H1 (cell line): ENCODE measurements at regions not wholly inside any gene's neighbourhood (a gene's known extent, or its start where the extent isn't known, plus 50 kb on each side); places are given as distances from the start of the nearest gene placed in this dataset.

Experiments used
- CTCF ChIA-PET: fragments of 300-600 bp; sonication (Branson Sonifier 250); formaldehyde crosslinking; loops from one replicate; lab custom pipeline; 2021; ENCODE audit not compliant: partially characterized antibody; lab: Charles Lee
- POLR2A ChIA-PET: fragments of 300-600 bp; sonication (Branson Sonifier 250); formaldehyde crosslinking; loops from one replicate; lab custom pipeline; 2021; ENCODE audit warnings: inconsistent platforms; ENCODE audit not compliant: partially characterized antibody; lab: Charles Lee
- DNase-seq, 2 experiments: peaks; one replicate each; pipeline versions ENCODE4 v3.0.0 to v3.0.0-alpha.2; 2010 to 2022; ENCODE audit warnings: low spot score in 2 of 2, low read depth in 1 of 2, mixed read lengths in 1 of 2
- FAIRE-seq: peaks from 2 replicates; lab custom pipeline; 2011; peaks lifted over from hg19 to GRCh38; lab: Jason Lieb, UNC
- H2AFZ ChIP-seq: 2 replicates; pipeline ENCODE4 v1.8.1; 2012; ENCODE audit warnings: low read length, inconsistent platforms
- H2AK5ac ChIP-seq: 2 replicates; pipeline ENCODE4 v1.6.1; 2013; ENCODE audit warnings: low read depth, low read length
- H2BK120ac ChIP-seq: replicated peaks from 2 replicates; pipeline ENCODE3; 2013; ENCODE audit warnings: low read depth, low read length, inconsistent platforms
- H2BK12ac ChIP-seq: 2 replicates; pipeline ENCODE4 v1.6.1; 2013; ENCODE audit warnings: low read depth, low read length
- H2BK15ac ChIP-seq: 2 replicates; pipeline ENCODE4 v1.6.1; 2013; ENCODE audit warnings: low read length
- H2BK20ac ChIP-seq: 2 replicates; pipeline ENCODE4 v1.6.1; 2013; ENCODE audit warnings: low read length
- H2BK5ac ChIP-seq: 2 replicates; pipeline ENCODE4 v1.6.1; 2013; ENCODE audit warnings: low read depth, low read length
- H3K14ac ChIP-seq: 2 replicates; pipeline ENCODE4 v1.6.1; 2013; ENCODE audit warnings: inconsistent platforms; ENCODE audit not compliant: insufficient read length
- H3K18ac ChIP-seq: 2 replicates; pipeline ENCODE4 v1.6.1; 2013; ENCODE audit warnings: low read length; ENCODE audit errors: extremely low read depth
- H3K23ac ChIP-seq: 2 replicates; pipeline ENCODE4 v1.6.1; 2013; ENCODE audit warnings: inconsistent platforms; ENCODE audit not compliant: insufficient read length
- H3K23me2 ChIP-seq: 2 replicates; pipeline ENCODE4 v1.6.1; 2013; ENCODE audit warnings: low read depth, low read length
- H3K27ac ChIP-seq: 2 replicates; pipeline ENCODE4 v1.6.1; 2011; ENCODE audit warnings: low read depth, low read length, inconsistent platforms
- H3K27me3 ChIP-seq, 4 experiments: replicated peaks in 1 of 4; 1 replicate in 1 of 4; 2 replicates in 3 of 4; pipeline versions ENCODE4 v1.6.1 to v1.8.1; 2011 to 2013; ENCODE audit warnings: low read length in 3 of 4, mild to moderate bottlenecking in 3 of 4, inconsistent platforms in 2 of 4, mixed read lengths in 2 of 4, moderate library complexity in 1 of 4; ENCODE audit not compliant: control insufficient read depth in 3 of 4, insufficient read depth in 3 of 4; ENCODE audit errors: extremely low read depth in 1 of 4
- H3K36me3 ChIP-seq, 4 experiments: 2 replicates each; pipeline versions ENCODE4 v1.6.1 to v1.8.1; 2011 to 2013; ENCODE audit warnings: mild to moderate bottlenecking in 4 of 4, low read length in 3 of 4, moderate library complexity in 2 of 4, control low read depth in 1 of 4, inconsistent platforms in 1 of 4; ENCODE audit not compliant: insufficient read depth in 4 of 4, control insufficient read depth in 2 of 4
- H3K4ac ChIP-seq: replicated peaks from 2 replicates; pipeline ENCODE3; 2013; ENCODE audit warnings: low read length, low read depth, mixed read lengths, inconsistent platforms; ENCODE audit not compliant: insufficient read length
- H3K4me1 ChIP-seq, 4 experiments: replicated peaks in 1 of 4; 1 replicate in 1 of 4; 2 replicates in 3 of 4; pipeline versions ENCODE4 v1.6.1 to v1.8.1; 2011 to 2013; ENCODE audit warnings: low read length in 3 of 4, inconsistent platforms in 2 of 4, mixed read lengths in 1 of 4; ENCODE audit not compliant: insufficient read depth in 4 of 4, control insufficient read depth in 3 of 4
- H3K4me2 ChIP-seq, 2 experiments: 2 replicates each; pipeline versions ENCODE4 v1.6.1 to v1.8.1; 2011 to 2013; ENCODE audit warnings: low read depth in 2 of 2, low read length in 2 of 2, control low read depth in 1 of 2, inconsistent platforms in 1 of 2, mild to moderate bottlenecking in 1 of 2; ENCODE audit not compliant: insufficient read depth in 1 of 2
- H3K4me3 ChIP-seq, 4 experiments: fragments of 200-600, 300-600 bp in 1 of 4; sonication (generic), shearing (Covaris generic), sonication (Bioruptor Twin) in 1 of 4; 2 replicates each; pipeline versions ENCODE4 v1.5.1 to v1.8.1; 2011 to 2016; ENCODE audit warnings: low read length in 4 of 4, low read depth in 3 of 4, control low read depth in 2 of 4, inconsistent platforms in 2 of 4, mild to moderate bottlenecking in 2 of 4, mixed read lengths in 1 of 4, moderate library complexity in 1 of 4; ENCODE audit not compliant: insufficient read depth in 2 of 4; ENCODE audit errors: extremely low read depth in 1 of 4
- H3K56ac ChIP-seq: replicated peaks from 2 replicates; pipeline ENCODE3; 2013; ENCODE audit warnings: low read depth, mild to moderate bottlenecking, mixed read lengths, low read length, inconsistent platforms; ENCODE audit not compliant: insufficient read length
- H3K79me1 ChIP-seq: 2 replicates; pipeline ENCODE4 v1.6.1; 2013; ENCODE audit warnings: low read depth, low read length, control low read depth
- H3K79me2 ChIP-seq, 2 experiments: 2 replicates each; pipeline versions ENCODE4 v1.6.1 to v1.8.1; 2012 to 2013; ENCODE audit warnings: low read length in 2 of 2, mild to moderate bottlenecking in 2 of 2, inconsistent platforms in 1 of 2; ENCODE audit not compliant: insufficient read depth in 2 of 2, control insufficient read depth in 1 of 2
- H3K9ac ChIP-seq, 4 experiments: replicated peaks in 1 of 4; 1 replicate in 1 of 4; 2 replicates in 3 of 4; pipeline versions ENCODE4 v1.6.1 to v1.8.1; 2011 to 2013; ENCODE audit warnings: low read depth in 3 of 4, low read length in 3 of 4, control low read depth in 2 of 4, mild to moderate bottlenecking in 2 of 4, moderate library complexity in 2 of 4, inconsistent platforms in 1 of 4; ENCODE audit errors: extremely low read depth in 1 of 4
- H3K9me3 ChIP-seq, 2 experiments: 2 replicates each; pipeline versions ENCODE4 v1.6.1 to v1.8.1; 2012 to 2013; ENCODE audit warnings: mild to moderate bottlenecking in 2 of 2, moderate library complexity in 2 of 2, control low read depth in 1 of 2, inconsistent platforms in 1 of 2, low read depth in 1 of 2, low read length in 1 of 2, mixed read lengths in 1 of 2; ENCODE audit not compliant: insufficient read depth in 2 of 2
- H4K20me1 ChIP-seq, 2 experiments: replicated peaks in 1 of 2; 2 replicates each; pipeline versions ENCODE3 to v1.8.1; 2011 to 2013; ENCODE audit warnings: inconsistent platforms in 2 of 2, low read length in 2 of 2, mild to moderate bottlenecking in 1 of 2; ENCODE audit not compliant: insufficient read depth in 2 of 2, control insufficient read depth in 1 of 2
- H4K5ac ChIP-seq: 2 replicates; pipeline ENCODE4 v1.6.1; 2013; ENCODE audit warnings: low read length, low read depth, mixed read lengths, inconsistent platforms; ENCODE audit not compliant: insufficient read length
- H4K8ac ChIP-seq: 2 replicates; pipeline ENCODE4 v1.8.0; 2013; ENCODE audit warnings: mild to moderate bottlenecking, moderate library complexity, low read length, inconsistent platforms; ENCODE audit not compliant: insufficient read depth; ENCODE audit errors: extremely low read depth
- H4K91ac ChIP-seq: replicated peaks from 2 replicates; pipeline ENCODE3; 2013; ENCODE audit warnings: low read length, mixed read lengths, inconsistent platforms; ENCODE audit not compliant: insufficient read length
- ASH2L ChIP-seq: fragments of 200-600, 300-600 bp; sonication (generic); IDR thresholded peaks from one replicate; pipeline ENCODE4 v1.7.1; 2017; ENCODE audit warnings: low read length
- EGR1 ChIP-seq: IDR thresholded peaks from 2 replicates; pipeline ENCODE4 v1.6.1; 2011; ENCODE audit warnings: low read depth, low read length, borderline replicate concordance
- JUND ChIP-seq: IDR thresholded peaks from 2 replicates; pipeline ENCODE4 v1.6.1; 2011; ENCODE audit warnings: mild to moderate bottlenecking, improper control_type of control experiment, low read length
- RFX5 ChIP-seq: IDR thresholded peaks from 2 replicates; pipeline ENCODE4 v1.6.1; 2011; ENCODE audit warnings: low read depth, low read length, improper control_type of control experiment, borderline replicate concordance
- YY1 ChIP-seq: IDR thresholded peaks from 2 replicates; pipeline ENCODE4 v1.6.1; 2011; ENCODE audit warnings: low read depth, mild to moderate bottlenecking, low read length
- WGBS, 2 experiments: shearing (Covaris generic) in 1 of 2; methylation state at CpG; one replicate each; pipeline versions ENCODE4 v1.1.6 to v1.1.7; 2013 to 2015; ENCODE audit warnings: low lambda C conversion rate in 2 of 2, mixed read lengths in 2 of 2, inconsistent platforms in 1 of 2, low coverage in 1 of 2, missing lambda C conversion rate in 1 of 2; ENCODE audit not compliant: insufficient replicate concordance in 2 of 2, insufficient coverage in 1 of 2, insufficient read length in 1 of 2; ENCODE audit errors: extremely low coverage in 1 of 2, missing lambda C conversion rate in 1 of 2; 5-methylcytosine and 5-hydroxymethylcytosine counted together

DNA sequence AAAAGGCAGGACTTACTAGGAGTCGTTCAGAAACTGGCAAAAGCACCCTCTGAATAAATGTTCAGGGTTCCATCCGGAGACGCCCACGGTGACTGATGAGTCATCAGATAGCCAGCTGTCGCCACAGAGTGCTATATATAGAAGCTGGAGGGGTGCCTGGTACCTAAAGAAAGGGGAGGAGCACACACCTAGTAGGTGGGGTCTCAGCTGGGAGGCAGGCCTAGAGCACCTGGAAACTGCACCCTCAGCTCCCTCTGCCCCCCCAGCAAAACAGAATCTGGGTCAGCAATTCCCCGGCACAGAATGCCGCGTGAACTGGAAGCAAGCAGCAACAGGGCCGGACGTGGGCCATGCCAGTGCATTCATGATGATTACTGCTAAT lies 242.0 kb downstream of the BCOR start:
- Histone ChIP-seq H3K18ac (no peak overlapping the region; the same call in 1 of the 2 replicates), H3K9me3 (no peaks in the 10 kb centered on the region), H3K79me1 (no peaks in the 10 kb centered on the region), H4K5ac (no peak overlapping the region), H4K20me1 (no peaks in the 10 kb centered on the region), H3K56ac (no peak overlapping the region), H3K23ac (no peak overlapping the region), H3K4me3 (0 out of 8 replicates have a peak overlapping the region, but pooled peaks of 1 of the 4 experiments have one; percentile 19), H3K14ac (no peak overlapping the region), H2BK20ac (peak overlapping the region; percentile 55; the same call in 1 of the 2 replicates), H3K4ac (no peak overlapping the region), H3K27me3 (no peaks in the 10 kb centered on the region), H4K8ac (no peak overlapping the region), H2AFZ (no peak overlapping the region), H3K79me2 (no peaks in the 10 kb centered on the region), H3K23me2 (0 out of 2 replicates have a peak, but pooled peaks cover 1% of the 10 kb centered on the region), H2BK5ac (peak overlapping the region; percentile 52; the same call in 1 of the 2 replicates), H2BK120ac (no peak overlapping the region), H3K4me2 (peak overlapping the region; percentile 17 to 22; a peak in 2 of 4 replicates), H3K9ac (no peak overlapping the region), H3K27ac (no peak overlapping the region), H2BK15ac (0 out of 2 replicates have a peak overlapping the region, but pooled peaks have one; percentile 1), H4K91ac (no peak overlapping the region), H2BK12ac (peak overlapping the region; percentile 85; the same call in 1 of the 2 replicates), H3K36me3 (no peaks in the 10 kb centered on the region), H3K4me1 (peaks cover 4 to 25% (median 17%) of the 10 kb centered on the region in 4 experiments), H2AK5ac (no peak overlapping the region)
- ChIA-PET CTCF (interaction anchor here (0.6 to 1.4 kb wide), 3 partner anchors 37 to 656 kb away, joined by 3 to 4 read pairs (median 3); no protein-coding TSS in a partner anchor), POLR2A (no interaction called here)
- DNase-seq (no peak), FAIRE-seq (no peak)
- no peak for TF ChIP-seq EGR1
- no peak for TF ChIP-seq ASH2L
- no peak for TF ChIP-seq YY1
- peak; percentile 58; the same call in 1 of the 2 replicates for TF ChIP-seq RFX5
- peak; percentile 78 for TF ChIP-seq JUND
- 43% methylated on average over 8 of the region's 10 CpGs; no CpG with 5 or more reads in 1 of the 2 experiments for WGBS, 2 experiments
